Left lung (tissue), 4 donors: ENCODE measurements at regions not wholly inside any gene's neighbourhood (a gene's known extent, or its start where the extent isn't known, plus 50 kb on each side); places are given as distances from the start of the nearest gene placed in this dataset.

ENCODE experiments used
- ATAC-seq: fragments of 200-7000 bp; cut with Tn5 transposase; one replicate; pipeline ENCODE4 v1.9.1; 2020; ENCODE audit warnings: moderate library complexity
- DNase-seq, 4 donors: peaks; one replicate each; pipeline ENCODE4 v3.0.0-alpha.2; 2013 to 2020
- H3K27ac ChIP-seq, 2 donors: fragments of 200-600 bp; sonication (generic) in 1 of 2; one replicate each; pipeline versions ENCODE4 v1.5.0 to v1.8.0; 2020 to 2021
- H3K27me3 ChIP-seq, 2 donors: fragments of 200-600 bp; sonication (generic) in 1 of 2; one replicate each; pipeline versions ENCODE4 v1.5.0 to v1.8.0; 2020 to 2021
- H3K36me3 ChIP-seq, 2 donors: fragments of 200-600 bp; sonication (generic) in 1 of 2; one replicate each; pipeline versions ENCODE4 v1.5.0 to v1.8.0; 2020 to 2021
- H3K4me1 ChIP-seq, 2 donors: fragments of 200-600 bp; one replicate each; pipeline ENCODE4 v1.8.0; 2021
- H3K4me3 ChIP-seq, 2 donors: fragments of 200-600 bp; sonication (generic) in 1 of 2; one replicate each; pipeline versions ENCODE4 v1.5.0 to v1.8.0; 2020 to 2021; ENCODE audit warnings: mild to moderate bottlenecking in 1 of 2
- H3K9me3 ChIP-seq, 2 donors: fragments of 200-600 bp; sonication (generic) in 1 of 2; one replicate each; pipeline versions ENCODE4 v1.5.0 to v1.8.0; 2020 to 2021
- CTCF ChIP-seq, 2 donors: fragments of 200-600 bp; sonication (generic) in 1 of 2; IDR thresholded peaks; one replicate each; pipeline versions ENCODE4 v1.5.0 to v1.8.0; 2021; ENCODE audit warnings: antibody characterized with exemption in 2 of 2
- intact Hi-C, 2 donors: fragments of 100-400 bp; cut with DNase I; formaldehyde crosslinking; loops; one replicate each; pipeline versions ENCODE4 v1.11.2 to v1.14.2; 2022
- donor health status: DM: no; HTN: yes; CAD: no.
- donor health status: DM: no; HTN: no; CAD: no.

GRCh38 chr13:55214841-55215345, 1925.8 kb upstream of the PRR20A start:
- intact Hi-C loops = no loop called here
- no peak for TF ChIP-seq CTCF (IDR thresholded peaks at IDR 0.05)
- no peaks in the 10 kb centered on the region for H3K36me3 ChIP-seq
- H3K9me3 ChIP-seq = no peaks in the 10 kb centered on the region
- ATAC-seq = no peak
- no peak for DNase-seq
- H3K27me3 ChIP-seq = no peaks in the 10 kb centered on the region
- H3K4me3 ChIP-seq = no peak overlapping the region
- H3K27ac ChIP-seq = no peak overlapping the region
- no peaks in the 10 kb centered on the region for H3K4me1 ChIP-seq

GRCh38 chr13:55219538-55219937, 1921.2 kb upstream of the PRR20A start:
- intact Hi-C loops = no loop called here
- Histone ChIP-seq H3K27me3 (no peaks in the 10 kb centered on the region), H3K9me3 (no peaks in the 10 kb centered on the region), H3K36me3 (no peaks in the 10 kb centered on the region), H3K27ac (no peak overlapping the region), H3K4me1 (no peaks in the 10 kb centered on the region), H3K4me3 (no peak overlapping the region)
- ATAC-seq (no peak), DNase-seq (no peak)
- no peak for TF ChIP-seq CTCF (IDR thresholded peaks at IDR 0.05)

GRCh38 chr13:55229906-55230569, 1910.7 kb upstream of the PRR20A start:
- TF ChIP-seq CTCF (IDR thresholded peaks at IDR 0.05) = no peak
- intact Hi-C loops = no loop called here
- Histone ChIP-seq H3K4me3 (no peak overlapping the region), H3K27ac (no peak overlapping the region), H3K27me3 (no peaks in the 10 kb centered on the region), H3K9me3 (no peaks in the 10 kb centered on the region), H3K4me1 (no peaks in the 10 kb centered on the region), H3K36me3 (no peaks in the 10 kb centered on the region)
- DNase-seq (no peak), ATAC-seq (no peak)

- Histone ChIP-seq H3K27ac (no peak overlapping the region), H3K9me3 (no peaks in the 10 kb centered on the region), H3K27me3 (no peaks in the 10 kb centered on the region), H3K36me3 (no peaks in the 10 kb centered on the region), H3K4me1 (no peaks in the 10 kb centered on the region), H3K4me3 (no peak overlapping the region)
- intact Hi-C loops = no loop called here
- TF ChIP-seq CTCF (IDR thresholded peaks at IDR 0.05) = no peak
- ATAC-seq (no peak), DNase-seq (no peak)
Measured at GRCh38 chr13:55230570-55230908, 1910.2 kb upstream of the PRR20A start.

GRCh38 chr13:55234311-55234710, 1906.4 kb upstream of the PRR20A start:
- H3K4me3 ChIP-seq = no peak overlapping the region
- no peaks in the 10 kb centered on the region for H3K4me1 ChIP-seq
- H3K9me3 ChIP-seq = no peaks in the 10 kb centered on the region
- H3K27ac ChIP-seq = no peak overlapping the region
- no peak for TF ChIP-seq CTCF (IDR thresholded peaks at IDR 0.05)
- intact Hi-C loops = no loop called here
- no peaks in the 10 kb centered on the region for H3K36me3 ChIP-seq
- no peaks in the 10 kb centered on the region for H3K27me3 ChIP-seq
- ATAC-seq (no peak), DNase-seq (no peak)
